CD14-positive monocyte (primary cell): ENCODE measurements at regions not wholly inside any gene's neighbourhood (a gene's known extent, or its start where the extent isn't known, plus 50 kb on each side); places are given as distances from the start of the nearest gene placed in this dataset.

Experiments used
- DNase-seq, 3 donors: peaks; one replicate each; pipeline ENCODE4 v3.0.0-alpha.2; 2011 to 2022
- H2AFZ ChIP-seq: 2 replicates; pipeline ENCODE4 v1.6.0; 2012; ENCODE audit warnings: mild to moderate bottlenecking, low read depth, low read length, inconsistent platforms; ENCODE audit not compliant: insufficient read depth, poor library complexity, severe bottlenecking
- H3K27ac ChIP-seq, 2 donors: 1 replicate in 1 of 2; 2 replicates in 1 of 2; pipeline ENCODE4 v1.5.1; 2012 to 2013; ENCODE audit warnings: low read length in 2 of 2, control low read depth in 1 of 2, inconsistent platforms in 1 of 2, low read depth in 1 of 2, mild to moderate bottlenecking in 1 of 2
- H3K27me3 ChIP-seq, 2 donors: one replicate each; pipeline versions ENCODE4 v1.6.0 to v1.6.1; 2011 to 2013; ENCODE audit warnings: low read length in 2 of 2; ENCODE audit not compliant: control insufficient read depth in 2 of 2, insufficient read depth in 2 of 2
- H3K36me3 ChIP-seq, 2 donors: replicated peaks in 1 of 2; 1 replicate in 1 of 2; 2 replicates in 1 of 2; pipeline versions ENCODE4 v1.5.1 to v1.6.1; 2012 to 2013; ENCODE audit warnings: low read length in 2 of 2, control low read depth in 1 of 2, inconsistent platforms in 1 of 2, mild to moderate bottlenecking in 1 of 2; ENCODE audit not compliant: insufficient read depth in 2 of 2, control insufficient read depth in 1 of 2
- H3K4me1 ChIP-seq, 2 donors: 1 replicate in 1 of 2; 2 replicates in 1 of 2; pipeline versions ENCODE4 v1.5.1 to v1.6.1; 2012 to 2013; ENCODE audit warnings: low read length in 2 of 2, control low read depth in 1 of 2, inconsistent platforms in 1 of 2, mild to moderate bottlenecking in 1 of 2, moderate library complexity in 1 of 2; ENCODE audit not compliant: insufficient read depth in 2 of 2, control insufficient read depth in 1 of 2
- H3K4me2 ChIP-seq: replicated peaks from 2 replicates; pipeline ENCODE3; 2012; ENCODE audit warnings: low read length, moderate library complexity, mild to moderate bottlenecking; ENCODE audit not compliant: poor library complexity, severe bottlenecking; ENCODE audit errors: extremely low read depth
- H3K4me3 ChIP-seq, 3 experiments: fragments of 200-600 bp in 1 of 3; sonication (generic) in 1 of 3; replicated peaks in 1 of 3; 1 replicate in 2 of 3; 2 replicates in 1 of 3; pipeline ENCODE4 v1.5.1; 2011 to 2013; ENCODE audit warnings: low read length in 3 of 3, mild to moderate bottlenecking in 3 of 3, control low read depth in 2 of 3, low read depth in 2 of 3, inconsistent platforms in 1 of 3, moderate library complexity in 1 of 3
- H3K79me2 ChIP-seq: 2 replicates; pipeline ENCODE4 v1.6.0; 2012; ENCODE audit warnings: mild to moderate bottlenecking, control low read depth, inconsistent platforms, low read length, moderate library complexity; ENCODE audit not compliant: insufficient read depth
- H3K9ac ChIP-seq: 2 replicates; pipeline ENCODE4 v1.6.0; 2017; ENCODE audit warnings: low read length, mild to moderate bottlenecking; ENCODE audit not compliant: insufficient read depth, poor library complexity, severe bottlenecking
- H3K9me3 ChIP-seq, 2 donors: replicated peaks in 1 of 2; 1 replicate in 1 of 2; 2 replicates in 1 of 2; pipeline versions ENCODE4 v1.5.1 to v1.6.1; 2012 to 2013; ENCODE audit warnings: low read length in 2 of 2, control low read depth in 1 of 2; ENCODE audit not compliant: control insufficient read depth in 1 of 2, insufficient read depth in 1 of 2
- H4K20me1 ChIP-seq: 2 replicates; pipeline ENCODE4 v1.6.0; 2012; ENCODE audit warnings: mild to moderate bottlenecking, low read length, control low read depth, moderate library complexity; ENCODE audit not compliant: insufficient read depth
- H3K27ac Mint-ChIP-seq, 7 donors: one replicate each; pipeline ENCODE4 v1.8.0; 2020; ENCODE audit warnings: mild to moderate bottlenecking in 7 of 7, mixed read lengths in 7 of 7, moderate library complexity in 6 of 7, inconsistent platforms in 2 of 7
- H3K27me3 Mint-ChIP-seq, 3 donors: one replicate each; pipeline ENCODE4 v1.8.0; 2021 to 2022; ENCODE audit warnings: low read depth in 3 of 3, mild to moderate bottlenecking in 3 of 3, mixed read lengths in 3 of 3, moderate library complexity in 3 of 3, inconsistent platforms in 1 of 3
- H3K36me3 Mint-ChIP-seq, 2 donors: one replicate each; pipeline ENCODE4 v1.8.0; 2020; ENCODE audit warnings: mixed read lengths in 2 of 2, inconsistent platforms in 1 of 2, mild to moderate bottlenecking in 1 of 2
- H3K4me1 Mint-ChIP-seq: one replicate; pipeline ENCODE4 v1.8.0; 2020; ENCODE audit warnings: mild to moderate bottlenecking, mixed read lengths
- H3K4me3 Mint-ChIP-seq, 2 donors: one replicate each; pipeline ENCODE4 v1.8.0; 2020; ENCODE audit warnings: mild to moderate bottlenecking in 2 of 2, mixed read lengths in 2 of 2, moderate library complexity in 1 of 2
- H3K9me3 Mint-ChIP-seq, 7 donors: one replicate each; pipeline ENCODE4 v1.8.0; 2020 to 2022; ENCODE audit warnings: mixed read lengths in 7 of 7, mild to moderate bottlenecking in 6 of 7, moderate library complexity in 6 of 7, inconsistent platforms in 2 of 7
- CTCF ChIP-seq: fragments of 200-600 bp; IDR thresholded peaks from one replicate; pipeline ENCODE4 v1.8.0; 2022; ENCODE audit warnings: antibody characterized with exemption, mild to moderate bottlenecking
- WGBS: methylation state at CpG from one replicate; pipeline ENCODE4 v1.1.5; 2013; ENCODE audit warnings: missing lambda C conversion rate; ENCODE audit not compliant: insufficient coverage; 5-methylcytosine and 5-hydroxymethylcytosine counted together
- intact Hi-C, 2 donors: fragments of 100-400 bp; cut with micrococcal nuclease; formaldehyde crosslinking; loops; one replicate each; pipeline versions ENCODE4 v1.15.0 to v1.15.1; 2023

- no peak overlapping the region for H2AFZ ChIP-seq
- no peaks in the 10 kb centered on the region for H3K9me3 ChIP-seq
- no peaks in the 10 kb centered on the region for H3K27me3 ChIP-seq
- no peaks in the 10 kb centered on the region for H3K4me1 Mint-ChIP-seq
- DNase-seq: no peak
- intact Hi-C loops: no loop called here
- H3K27ac ChIP-seq: no peak overlapping the region
- H4K20me1 ChIP-seq: no peaks in the 10 kb centered on the region
- H3K36me3 Mint-ChIP-seq: no peaks in the 10 kb centered on the region
- H3K9ac ChIP-seq: no peak overlapping the region
- peaks cover 0 to 5% (median 0%) of the 10 kb centered on the region in 7 donors for H3K9me3 Mint-ChIP-seq
- peaks cover 2 to 12% (median 3%) of the 10 kb centered on the region in 3 donors for H3K27me3 Mint-ChIP-seq
- 90% methylated on average over 3 of the region's 3 CpGs for WGBS
- no peaks in the 10 kb centered on the region for H3K4me1 ChIP-seq
- TF ChIP-seq CTCF: no peak
- H3K27ac Mint-ChIP-seq: no peak overlapping the region
- H3K4me3 ChIP-seq: no peak overlapping the region
- no peaks in the 10 kb centered on the region for H3K79me2 ChIP-seq
- H3K4me2 ChIP-seq: no peak overlapping the region
- no peak overlapping the region for H3K4me3 Mint-ChIP-seq
- no peaks in the 10 kb centered on the region for H3K36me3 ChIP-seq
Measured at GRCh38 chr1:226816576-226816975, 53.8 kb upstream of the PSEN2 start.

GRCh38 chr1:226814751-226815537 is 55.5 kb upstream of the PSEN2 start:
- Histone ChIP-seq H4K20me1 (no peaks in the 10 kb centered on the region), H3K27me3 (no peaks in the 10 kb centered on the region), H2AFZ (no peak overlapping the region), H3K79me2 (no peaks in the 10 kb centered on the region), H3K27ac (no peak overlapping the region), H3K36me3 (no peaks in the 10 kb centered on the region), H3K4me1 (no peaks in the 10 kb centered on the region), H3K4me2 (no peak overlapping the region), H3K4me3 (no peak overlapping the region), H3K9me3 (no peaks in the 10 kb centered on the region), H3K9ac (no peak overlapping the region)
- H3K27me3 Mint-ChIP-seq: peaks cover 2 to 12% (median 2%) of the 10 kb centered on the region in 3 donors
- no peak for TF ChIP-seq CTCF
- peaks cover 0 to 5% (median 0%) of the 10 kb centered on the region in 7 donors for H3K9me3 Mint-ChIP-seq
- no peak overlapping the region for H3K4me3 Mint-ChIP-seq
- intact Hi-C loops: no loop called here
- no peaks in the 10 kb centered on the region for H3K36me3 Mint-ChIP-seq
- no peaks in the 10 kb centered on the region for H3K4me1 Mint-ChIP-seq
- H3K27ac Mint-ChIP-seq: no peak overlapping the region
- no peak for DNase-seq
- WGBS: 82% methylated on average over 8 of the region's 10 CpGs
